B cell (primary cell): ENCODE measurements at regions not wholly inside any gene's neighbourhood (a gene's known extent, or its start where the extent isn't known, plus 50 kb on each side); places are given as distances from the start of the nearest gene placed in this dataset.

Experiments used
- CTCF ChIP-seq: fragments of 200-600 bp; IDR thresholded peaks from one replicate; pipeline ENCODE4 v1.8.0; 2022; ENCODE audit warnings: antibody characterized with exemption, mild to moderate bottlenecking
- EZH2 ChIP-seq: IDR thresholded peaks from 2 replicates; pipeline ENCODE4 v1.6.1; 2012; ENCODE audit warnings: borderline replicate concordance, low read depth, mild to moderate bottlenecking, moderate library complexity, low read length; ENCODE audit not compliant: insufficient read depth, poor library complexity, severe bottlenecking

DNA sequence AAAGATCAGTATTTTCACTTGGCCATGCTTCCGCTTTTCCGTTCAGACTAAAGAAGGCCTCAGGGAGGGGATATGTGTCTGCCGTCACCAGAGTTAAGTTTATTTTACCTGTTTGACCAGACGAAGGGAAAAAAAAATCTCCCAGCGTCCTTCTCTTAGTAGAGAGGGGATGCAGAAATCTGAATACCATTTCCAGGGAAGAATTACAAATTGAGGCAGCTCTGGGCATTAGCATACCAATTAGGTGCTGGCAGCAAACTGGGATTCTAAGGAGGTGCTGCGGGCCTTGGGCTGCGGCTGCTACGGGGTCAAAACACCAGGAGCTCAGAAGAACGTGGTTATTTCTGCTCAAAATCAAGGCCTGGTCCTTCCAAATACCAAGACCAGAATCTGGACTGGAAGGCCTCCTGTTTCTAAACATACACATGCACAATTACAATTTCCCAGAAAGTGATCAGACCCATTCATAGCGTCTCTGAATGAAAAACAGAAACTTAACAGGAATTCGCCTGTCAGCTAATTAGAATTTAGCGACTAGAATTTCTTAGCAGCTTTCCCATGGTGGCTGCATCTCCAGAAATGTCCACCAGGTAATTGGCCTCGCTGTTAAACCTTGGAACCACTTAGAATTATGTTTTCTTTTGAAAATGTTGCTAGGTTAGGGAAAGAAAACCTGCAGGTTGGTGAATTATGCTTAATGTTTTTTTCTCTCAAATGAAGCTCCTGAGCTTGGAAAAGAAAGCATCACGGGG is 617.0 kb downstream of the VRK1 start:
- TF ChIP-seq CTCF = no peak
- TF ChIP-seq EZH2 = no peak
